Effector memory CD4-positive, alpha-beta T cell (primary cell): ENCODE measurements at regions not wholly inside any gene's neighbourhood (a gene's known extent, or its start where the extent isn't known, plus 50 kb on each side); places are given as distances from the start of the nearest gene placed in this dataset.

Experiments used
- DNase-seq, 3 donors: peaks; one replicate each; pipeline ENCODE4 v3.0.0-alpha.2; 2020
- H3K27ac ChIP-seq: 2 replicates; pipeline ENCODE4 v1.7.0; 2013; ENCODE audit warnings: mild to moderate bottlenecking, low read length, moderate library complexity; ENCODE audit not compliant: insufficient read depth, poor library complexity, severe bottlenecking
- H3K27me3 ChIP-seq: replicated peaks from 2 replicates; pipeline ENCODE4 v1.7.0; 2013; ENCODE audit warnings: mild to moderate bottlenecking, low read length; ENCODE audit not compliant: insufficient read depth, control insufficient read depth, poor library complexity, severe bottlenecking
- H3K36me3 ChIP-seq: 2 replicates; pipeline ENCODE4 v1.7.0; 2013; ENCODE audit warnings: mild to moderate bottlenecking, low read length, moderate library complexity; ENCODE audit not compliant: control insufficient read depth, insufficient read depth
- H3K4me1 ChIP-seq: 2 replicates; pipeline ENCODE4 v1.7.0; 2013; ENCODE audit warnings: low read length, mild to moderate bottlenecking; ENCODE audit not compliant: control insufficient read depth, insufficient read depth, poor library complexity, severe bottlenecking
- H3K4me3 ChIP-seq: 2 replicates; pipeline ENCODE4 v1.7.0; 2013; ENCODE audit warnings: low read length, low read depth, mild to moderate bottlenecking; ENCODE audit not compliant: insufficient read depth, poor library complexity, severe bottlenecking
- H3K9me3 ChIP-seq: 2 replicates; pipeline ENCODE4 v1.7.0; 2013; ENCODE audit warnings: mild to moderate bottlenecking, low read length, moderate library complexity; ENCODE audit not compliant: control insufficient read depth

DNA sequence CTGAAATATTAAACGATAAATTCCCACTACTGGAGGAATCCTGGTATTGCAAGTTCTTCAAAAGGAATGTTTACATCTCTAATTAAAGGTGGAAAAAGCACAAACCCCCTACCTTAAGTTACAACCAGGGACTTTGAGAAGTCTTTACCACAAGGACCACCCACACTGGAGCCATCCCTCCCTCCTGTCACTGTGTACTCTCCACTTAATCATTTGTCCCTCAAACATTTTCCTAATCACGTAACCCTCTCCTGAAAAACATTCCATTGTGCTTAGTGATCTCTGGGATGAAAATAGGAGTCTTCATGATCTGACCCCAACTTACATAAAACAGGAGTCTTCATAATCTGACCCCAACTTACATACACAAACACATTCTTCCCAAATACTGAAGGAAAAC is 85.7 kb downstream of the SUCLG1 start:
- Histone ChIP-seq H3K36me3 (no peaks in the 10 kb centered on the region), H3K4me3 (no peak overlapping the region), H3K4me1 (no peaks in the 10 kb centered on the region), H3K9me3 (no peaks in the 10 kb centered on the region), H3K27me3 (no peaks in the 10 kb centered on the region), H3K27ac (no peak overlapping the region)
- DNase-seq: no peak

DNA sequence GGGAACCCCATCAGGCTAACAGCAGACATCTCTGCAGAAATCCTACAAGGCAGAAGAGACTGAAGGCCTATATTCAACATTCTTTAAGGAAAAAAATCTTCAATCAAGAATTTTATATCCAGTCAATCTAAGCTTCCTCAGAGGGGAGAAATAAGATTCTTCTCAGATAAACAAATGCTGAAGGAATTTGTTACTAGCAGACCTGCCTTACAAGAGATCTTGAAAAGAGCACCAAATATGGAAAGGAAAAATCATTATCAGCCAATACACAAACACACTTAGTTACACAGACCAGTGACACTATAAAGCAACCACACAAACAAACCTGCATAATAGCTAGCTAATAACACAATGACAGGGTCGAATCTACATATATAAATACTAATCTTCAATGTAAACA is 96.5 kb downstream of the SUCLG1 start:
- no peaks in the 10 kb centered on the region for H3K27me3 ChIP-seq
- no peak overlapping the region for H3K4me3 ChIP-seq
- no peaks in the 10 kb centered on the region for H3K36me3 ChIP-seq
- H3K4me1 ChIP-seq: no peaks in the 10 kb centered on the region
- DNase-seq: no peak
- no peaks in the 10 kb centered on the region for H3K9me3 ChIP-seq
- no peak overlapping the region for H3K27ac ChIP-seq

DNA sequence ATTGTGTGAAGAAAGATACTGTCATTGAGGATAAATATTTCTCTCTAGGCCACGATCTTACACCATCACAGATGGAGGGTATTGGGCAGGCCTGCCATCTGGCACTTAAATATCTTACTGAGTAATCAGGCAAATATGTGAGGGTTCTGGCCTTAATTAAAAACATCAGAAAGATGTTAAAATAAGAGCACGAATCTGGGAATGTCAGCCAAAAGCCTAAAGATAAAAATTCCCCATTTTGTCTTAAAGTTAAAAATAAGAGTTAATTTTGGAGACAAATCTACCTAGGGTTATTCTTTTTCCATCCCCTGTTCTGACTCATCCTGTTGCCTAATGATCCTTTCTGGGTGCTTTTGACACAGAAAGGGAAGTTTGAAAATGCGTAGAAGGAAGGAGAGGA is 121.0 kb downstream of the SUCLG1 start:
- no peaks in the 10 kb centered on the region for H3K4me1 ChIP-seq

DNA sequence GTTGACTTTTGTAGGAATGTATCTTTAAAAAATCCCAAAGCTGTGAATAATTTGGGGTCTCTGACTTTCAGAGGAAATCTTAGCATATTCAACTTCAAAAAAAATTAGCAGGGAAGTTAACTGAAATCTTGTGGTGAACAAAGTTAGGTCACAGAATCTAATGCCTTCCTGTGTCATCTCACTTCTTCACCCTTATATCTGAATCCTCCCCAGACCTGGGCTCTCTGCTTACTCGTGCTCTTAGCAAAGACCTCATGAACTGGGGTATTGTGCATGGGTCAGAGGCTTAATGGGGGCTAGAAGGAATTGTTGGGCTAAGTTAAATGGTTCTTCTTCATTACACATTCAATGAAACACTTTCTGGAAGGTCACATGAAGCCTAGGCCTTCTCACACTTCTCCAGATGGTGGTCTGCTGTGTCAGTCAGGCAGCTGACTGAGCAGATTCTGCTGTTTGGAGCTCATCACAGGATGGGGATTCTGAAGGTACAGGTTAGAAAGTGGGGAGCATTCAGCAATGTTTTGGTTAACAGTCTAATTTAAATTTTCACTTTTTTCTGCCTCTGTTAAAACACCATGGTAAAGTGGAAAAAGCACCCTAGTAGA is 131.3 kb downstream of the SUCLG1 start:
- Histone ChIP-seq H3K27ac (no peak overlapping the region), H3K4me3 (no peak overlapping the region), H3K27me3 (peaks cover 4% of the 10 kb centered on the region), H3K9me3 (no peaks in the 10 kb centered on the region), H3K36me3 (no peaks in the 10 kb centered on the region), H3K4me1 (no peaks in the 10 kb centered on the region)
- no peak for DNase-seq

More for the DNA sequence above, 121.0 kb downstream of the SUCLG1 start:
- Histone ChIP-seq H3K9me3 (no peaks in the 10 kb centered on the region), H3K27ac (no peak overlapping the region), H3K27me3 (no peaks in the 10 kb centered on the region), H3K36me3 (no peaks in the 10 kb centered on the region), H3K4me3 (no peak overlapping the region)
- DNase-seq: no peak

DNA sequence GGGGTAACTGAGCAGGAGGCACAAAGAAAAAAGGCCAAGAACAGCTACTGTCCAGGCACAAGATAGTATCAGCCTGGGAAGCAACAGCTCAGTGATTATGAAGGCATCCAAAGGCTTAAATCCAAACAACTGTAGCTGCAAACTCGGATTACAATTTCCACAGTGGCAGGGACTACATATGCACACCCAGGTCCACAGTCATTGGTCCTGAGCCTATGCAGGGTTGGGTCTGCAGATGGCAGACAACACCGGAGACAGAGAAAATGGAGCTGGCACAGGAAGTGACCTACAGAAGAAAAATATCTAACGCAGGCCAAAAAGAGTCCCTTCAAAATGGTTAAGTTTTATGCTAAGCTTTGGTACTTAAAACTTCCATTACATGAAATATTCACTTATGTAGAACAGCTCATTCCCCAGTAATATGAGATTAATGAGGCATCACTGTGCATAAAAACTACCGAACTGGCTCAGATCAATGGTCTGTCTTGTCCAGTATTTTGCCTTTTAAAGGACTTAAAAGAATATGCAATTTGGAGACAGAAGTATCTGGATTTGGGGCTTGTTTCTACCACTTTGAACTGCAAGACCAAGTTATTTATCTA is 132.1 kb downstream of the SUCLG1 start:
- DNase-seq: no peak
- H3K4me1 ChIP-seq: no peaks in the 10 kb centered on the region
- peaks cover 4% of the 10 kb centered on the region for H3K27me3 ChIP-seq

DNA sequence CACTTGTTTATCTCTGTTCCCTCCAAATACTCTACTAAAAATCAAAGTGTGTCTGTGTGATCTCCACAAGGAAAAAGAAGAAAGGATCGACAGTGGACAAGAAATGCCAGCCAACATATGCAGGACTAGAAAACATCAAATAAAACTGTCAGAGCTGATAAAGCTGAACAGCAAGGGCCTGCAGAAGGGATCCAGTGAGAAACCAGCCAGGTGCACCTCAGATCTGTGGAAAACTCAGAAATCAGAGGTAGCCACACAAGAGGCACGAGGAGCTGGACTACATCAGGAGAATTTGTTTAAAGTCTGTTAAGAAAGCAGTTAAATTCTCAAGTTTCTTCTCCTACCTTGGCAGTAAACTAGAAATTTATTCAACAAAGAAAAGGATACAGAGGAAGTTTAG is 135.2 kb downstream of the SUCLG1 start:
- Histone ChIP-seq H3K9me3 (no peaks in the 10 kb centered on the region), H3K4me3 (no peak overlapping the region), H3K36me3 (no peaks in the 10 kb centered on the region), H3K27me3 (peaks cover 13% of the 10 kb centered on the region), H3K4me1 (no peaks in the 10 kb centered on the region), H3K27ac (no peak overlapping the region)
- DNase-seq: no peak

More for the DNA sequence above, 132.1 kb downstream of the SUCLG1 start:
- Histone ChIP-seq H3K9me3 (no peaks in the 10 kb centered on the region), H3K27ac (no peak overlapping the region), H3K4me3 (no peak overlapping the region), H3K36me3 (no peaks in the 10 kb centered on the region)

DNA sequence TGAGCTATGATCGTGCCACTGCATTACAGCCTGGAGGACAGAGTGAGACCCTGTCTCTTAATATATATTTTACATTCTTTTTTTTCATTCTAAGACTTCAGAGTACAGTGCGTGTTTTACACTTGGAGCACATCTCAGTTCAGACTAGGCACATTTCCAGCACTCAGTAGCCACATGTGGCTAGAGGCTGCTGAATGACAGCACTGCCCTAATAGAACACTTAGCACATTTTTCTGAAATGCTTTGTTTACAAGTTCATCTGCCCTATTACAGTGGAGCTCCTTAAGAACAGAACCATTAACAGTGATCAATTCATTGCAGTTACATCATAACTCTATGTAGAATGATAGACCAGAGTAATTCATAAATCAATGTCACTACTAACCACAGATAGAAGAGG is 138.1 kb downstream of the SUCLG1 start:
- no peak for DNase-seq
- H3K27ac ChIP-seq: no peak overlapping the region
- peaks cover 10% of the 10 kb centered on the region for H3K27me3 ChIP-seq
- H3K4me3 ChIP-seq: no peak overlapping the region
- no peaks in the 10 kb centered on the region for H3K36me3 ChIP-seq
- no peaks in the 10 kb centered on the region for H3K9me3 ChIP-seq
- H3K4me1 ChIP-seq: no peaks in the 10 kb centered on the region

DNA sequence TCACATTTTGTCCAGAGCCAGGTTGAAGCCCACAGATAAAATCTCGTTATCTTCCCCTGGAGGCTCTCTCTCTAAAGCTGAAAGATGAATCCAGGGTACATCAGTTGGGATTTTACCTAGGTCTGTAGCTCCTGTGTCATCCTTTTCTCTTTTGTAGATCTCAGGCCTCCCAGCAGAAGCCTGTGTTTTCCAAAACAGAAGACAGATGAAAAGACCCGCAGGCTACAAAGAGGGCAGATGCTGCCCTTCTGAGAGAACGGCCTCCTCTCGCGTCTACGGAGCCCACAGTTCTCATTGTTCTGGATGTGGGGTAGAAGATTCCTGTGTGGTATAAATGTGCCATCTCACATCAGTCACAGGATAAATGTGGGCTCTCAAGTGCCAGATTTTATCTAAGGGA is 139.5 kb downstream of the SUCLG1 start:
- no peak for DNase-seq
- no peak overlapping the region for H3K27ac ChIP-seq
- no peaks in the 10 kb centered on the region for H3K36me3 ChIP-seq
- H3K4me1 ChIP-seq: no peaks in the 10 kb centered on the region
- no peak overlapping the region for H3K4me3 ChIP-seq
- no peaks in the 10 kb centered on the region for H3K9me3 ChIP-seq
- peaks cover 10% of the 10 kb centered on the region for H3K27me3 ChIP-seq

DNA sequence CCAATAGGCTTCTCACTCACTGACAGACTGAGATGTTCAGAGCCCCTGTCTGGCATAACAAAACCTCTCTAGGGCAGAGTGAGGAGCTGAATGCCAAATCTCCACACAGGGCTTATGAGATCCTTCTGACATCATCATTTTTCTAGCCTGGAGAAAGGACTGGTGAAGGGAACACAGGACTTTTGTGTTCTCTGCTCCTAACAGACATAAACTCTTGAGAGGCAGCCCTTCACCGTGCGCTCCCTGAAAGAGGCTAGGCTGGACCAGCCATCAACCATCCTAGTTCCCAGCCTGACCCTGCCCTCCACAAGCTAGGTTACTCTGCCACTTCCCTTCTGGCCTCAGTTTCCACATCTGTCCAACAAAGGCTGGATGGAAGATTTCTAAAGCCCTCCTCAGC is 141.9 kb downstream of the SUCLG1 start:
- Histone ChIP-seq H3K27me3 (peaks cover 10% of the 10 kb centered on the region), H3K4me1 (no peaks in the 10 kb centered on the region), H3K27ac (no peak overlapping the region), H3K9me3 (no peaks in the 10 kb centered on the region), H3K4me3 (no peak overlapping the region), H3K36me3 (no peaks in the 10 kb centered on the region)
- DNase-seq: no peak

DNA sequence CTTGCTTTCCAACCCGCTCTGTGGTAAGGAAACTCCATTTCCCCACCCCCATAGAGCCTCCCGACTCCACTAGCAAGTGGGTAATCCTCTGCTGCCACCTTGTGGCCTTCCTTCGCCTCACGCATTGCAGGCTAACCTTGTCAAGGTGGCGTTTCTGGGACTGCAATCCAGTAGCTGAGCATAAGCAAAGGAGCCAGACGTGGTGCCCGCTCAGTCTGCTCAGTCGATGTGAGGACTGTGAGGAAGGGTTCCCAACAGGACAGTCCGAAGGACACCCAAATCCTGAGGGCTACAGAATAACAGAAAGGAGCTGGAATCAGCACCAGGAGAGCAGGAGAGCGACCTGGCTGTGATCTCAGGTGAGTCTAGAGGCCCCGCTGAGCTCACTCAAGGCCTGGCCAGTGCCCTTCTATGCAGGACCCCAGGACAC is 144.2 kb downstream of the SUCLG1 start:
- no peak overlapping the region for H3K27ac ChIP-seq
- H3K36me3 ChIP-seq: no peaks in the 10 kb centered on the region
- H3K4me1 ChIP-seq: no peaks in the 10 kb centered on the region
- H3K9me3 ChIP-seq: no peaks in the 10 kb centered on the region
- no peak overlapping the region for H3K4me3 ChIP-seq
- DNase-seq: peak; percentile 27 to 57 (median 38)
- H3K27me3 ChIP-seq: peaks cover 3% of the 10 kb centered on the region
